IPS-18a (cell line): ENCODE measurements at regions not wholly inside any gene's neighbourhood (a gene's known extent, or its start where the extent isn't known, plus 50 kb on each side); places are given as distances from the start of the nearest gene placed in this dataset.

Source experiments
- H3K27ac ChIP-seq: one replicate; pipeline ENCODE4 v1.5.1; 2013; ENCODE audit warnings: low read length
- H3K27me3 ChIP-seq: one replicate; pipeline ENCODE4 v1.6.1; 2013; ENCODE audit warnings: mild to moderate bottlenecking, low read length; ENCODE audit not compliant: control insufficient read depth, insufficient read depth
- H3K36me3 ChIP-seq: one replicate; pipeline ENCODE4 v1.6.1; 2013; ENCODE audit warnings: low read depth, low read length; ENCODE audit not compliant: control insufficient read depth
- H3K4me1 ChIP-seq: one replicate; pipeline ENCODE4 v1.6.1; 2013; ENCODE audit warnings: low read depth, low read length; ENCODE audit not compliant: control insufficient read depth
- H3K4me3 ChIP-seq: one replicate; pipeline ENCODE4 v1.5.1; 2013; ENCODE audit warnings: low read length
- H3K9ac ChIP-seq: one replicate; pipeline ENCODE4 v1.6.1; 2013; ENCODE audit warnings: mild to moderate bottlenecking, low read length, moderate library complexity
- H3K9me3 ChIP-seq: one replicate; pipeline ENCODE4 v1.6.1; 2013; ENCODE audit warnings: low read depth, low read length; ENCODE audit not compliant: control insufficient read depth

- H3K27ac ChIP-seq = no peak overlapping the region
Measured at GRCh38 chrX:20665481-20665880, 398.8 kb upstream of the RPS6KA3 start.

GRCh38 chrX:20664774-20665173, 398.1 kb upstream of the RPS6KA3 start:
- Histone ChIP-seq H3K36me3 (no peaks in the 10 kb centered on the region), H3K9ac (no peak overlapping the region), H3K4me3 (no peak overlapping the region), H3K27me3 (no peaks in the 10 kb centered on the region), H3K4me1 (peaks cover 7% of the 10 kb centered on the region), H3K9me3 (peaks cover 13% of the 10 kb centered on the region), H3K27ac (no peak overlapping the region)

More at GRCh38 chrX:20665481-20665880, 398.8 kb upstream of the RPS6KA3 start:
- Histone ChIP-seq H3K4me3 (no peak overlapping the region), H3K4me1 (peaks cover 7% of the 10 kb centered on the region), H3K36me3 (no peaks in the 10 kb centered on the region), H3K9me3 (peaks cover 18% of the 10 kb centered on the region), H3K9ac (no peak overlapping the region), H3K27me3 (no peaks in the 10 kb centered on the region)

GRCh38 chrX:20664131-20664530, 397.4 kb upstream of the RPS6KA3 start:
- H3K36me3 ChIP-seq = no peaks in the 10 kb centered on the region

GRCh38 chrX:20663336-20663735, 396.6 kb upstream of the RPS6KA3 start:
- no peak overlapping the region for H3K27ac ChIP-seq
- H3K36me3 ChIP-seq = no peaks in the 10 kb centered on the region
- peaks cover 7% of the 10 kb centered on the region for H3K4me1 ChIP-seq
- H3K9me3 ChIP-seq = peaks cover 13% of the 10 kb centered on the region
- no peak overlapping the region for H3K4me3 ChIP-seq
- no peaks in the 10 kb centered on the region for H3K27me3 ChIP-seq
- no peak overlapping the region for H3K9ac ChIP-seq

More at GRCh38 chrX:20664131-20664530, 397.4 kb upstream of the RPS6KA3 start:
- Histone ChIP-seq H3K4me1 (peaks cover 7% of the 10 kb centered on the region), H3K27me3 (no peaks in the 10 kb centered on the region), H3K9ac (no peak overlapping the region), H3K9me3 (peaks cover 13% of the 10 kb centered on the region), H3K4me3 (no peak overlapping the region), H3K27ac (no peak overlapping the region)

GRCh38 chrX:20656721-20657120, 390.0 kb upstream of the RPS6KA3 start:
- Histone ChIP-seq H3K36me3 (no peaks in the 10 kb centered on the region), H3K9ac (no peak overlapping the region), H3K27me3 (no peaks in the 10 kb centered on the region), H3K4me1 (no peaks in the 10 kb centered on the region), H3K27ac (no peak overlapping the region), H3K4me3 (no peak overlapping the region), H3K9me3 (peaks cover 8% of the 10 kb centered on the region)

DNA sequence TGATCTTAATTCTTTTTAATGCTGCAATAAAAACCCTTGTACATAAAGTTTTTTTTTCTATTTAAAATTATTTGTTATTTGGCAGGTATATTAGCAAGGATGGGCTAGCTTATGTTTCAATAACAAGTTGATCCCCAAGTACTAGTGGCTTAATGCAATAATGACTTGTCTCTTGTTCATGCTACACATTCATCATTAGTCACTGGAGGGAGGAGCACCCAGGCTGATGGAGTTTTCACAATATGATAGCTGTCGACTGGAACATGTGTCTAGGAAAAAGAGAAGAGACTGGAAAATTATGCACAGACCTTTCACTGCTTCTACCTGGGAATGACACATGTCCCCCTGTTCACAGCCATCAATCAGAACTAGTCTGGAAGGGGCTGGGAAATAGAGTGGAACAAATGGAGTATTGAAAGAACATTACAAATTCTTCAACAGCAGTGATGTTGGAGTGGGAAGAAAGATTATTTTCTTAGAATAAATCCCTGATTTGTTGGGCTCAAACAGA, 387.9 kb upstream of the RPS6KA3 start:
- Histone ChIP-seq H3K9me3 (peaks cover 3% of the 10 kb centered on the region), H3K4me3 (no peak overlapping the region), H3K27me3 (no peaks in the 10 kb centered on the region), H3K9ac (no peak overlapping the region), H3K27ac (no peak overlapping the region), H3K36me3 (no peaks in the 10 kb centered on the region), H3K4me1 (no peaks in the 10 kb centered on the region)

DNA sequence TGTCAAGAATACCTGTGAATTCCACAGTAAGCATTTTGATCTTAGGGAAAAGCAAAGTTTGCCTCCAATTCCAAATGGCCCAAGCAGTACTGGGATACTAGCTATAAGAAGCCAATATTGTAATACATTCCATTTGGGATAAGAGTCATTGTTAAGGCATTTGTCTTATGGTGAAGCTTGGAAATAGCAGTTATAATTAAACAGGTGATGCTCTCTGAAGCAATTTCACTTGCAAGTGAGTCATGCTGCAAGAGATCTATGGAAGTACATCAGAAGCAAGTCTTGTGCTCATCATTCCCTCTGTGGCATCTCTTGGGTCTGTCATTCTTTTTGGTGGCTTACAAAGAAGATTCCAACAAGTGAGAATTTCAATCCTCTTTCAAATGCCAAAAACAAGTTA, 386.4 kb upstream of the RPS6KA3 start:
- Histone ChIP-seq H3K27me3 (no peaks in the 10 kb centered on the region), H3K27ac (no peak overlapping the region), H3K9me3 (peaks cover 3% of the 10 kb centered on the region), H3K4me3 (no peak overlapping the region), H3K36me3 (no peaks in the 10 kb centered on the region), H3K9ac (no peak overlapping the region), H3K4me1 (no peaks in the 10 kb centered on the region)

DNA sequence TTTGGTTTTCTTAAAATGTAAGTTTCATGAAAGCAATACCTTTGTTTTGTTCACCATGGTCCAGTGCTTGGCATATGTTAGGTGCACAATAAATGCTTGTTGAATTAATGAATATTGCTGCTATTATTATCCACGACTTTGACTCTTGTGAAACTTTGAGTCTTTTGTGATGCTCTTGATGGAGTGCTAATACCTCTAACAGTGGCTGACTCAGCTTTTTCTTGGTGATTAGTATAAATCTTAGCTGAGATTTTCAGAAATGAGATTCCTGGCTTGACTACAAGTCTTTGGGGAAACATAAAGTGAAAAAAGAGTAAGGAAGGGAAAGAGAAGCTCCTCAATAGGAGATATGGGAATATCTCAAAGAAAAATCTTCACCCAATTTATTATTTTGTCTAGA, 375.2 kb upstream of the RPS6KA3 start:
- Histone ChIP-seq H3K9ac (no peak overlapping the region), H3K4me3 (no peak overlapping the region), H3K36me3 (no peaks in the 10 kb centered on the region), H3K27ac (no peak overlapping the region), H3K9me3 (peaks cover 24% of the 10 kb centered on the region), H3K27me3 (no peaks in the 10 kb centered on the region), H3K4me1 (no peaks in the 10 kb centered on the region)

- Histone ChIP-seq H3K9ac (no peak overlapping the region), H3K4me3 (no peak overlapping the region), H3K4me1 (no peaks in the 10 kb centered on the region), H3K27me3 (no peaks in the 10 kb centered on the region), H3K9me3 (peaks cover 23% of the 10 kb centered on the region), H3K27ac (no peak overlapping the region), H3K36me3 (no peaks in the 10 kb centered on the region)
Measured at GRCh38 chrX:20639115-20639514, 372.4 kb upstream of the RPS6KA3 start.

DNA sequence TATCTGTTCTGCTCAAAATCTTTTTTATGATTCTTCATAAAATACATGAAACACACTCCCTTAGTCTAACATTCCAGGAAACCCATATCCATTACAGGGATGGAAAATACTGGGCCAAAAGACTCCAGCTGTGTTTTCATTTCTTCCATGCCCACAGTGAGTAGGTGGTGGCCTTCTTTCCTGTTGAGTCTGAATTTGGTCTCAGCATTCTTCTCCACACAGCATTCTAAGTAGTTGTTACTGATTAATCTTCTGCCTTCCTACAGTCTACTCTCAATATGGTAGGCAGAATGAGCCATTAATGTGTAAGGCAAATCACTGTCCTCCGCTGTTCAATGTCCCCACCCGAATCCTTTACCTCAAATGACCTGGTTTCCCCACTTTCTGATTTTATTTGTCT, 370.6 kb upstream of the RPS6KA3 start:
- H3K27ac ChIP-seq = no peak overlapping the region
- H3K4me3 ChIP-seq = no peak overlapping the region
- peaks cover 23% of the 10 kb centered on the region for H3K9me3 ChIP-seq
- no peaks in the 10 kb centered on the region for H3K27me3 ChIP-seq
- no peaks in the 10 kb centered on the region for H3K36me3 ChIP-seq
- H3K9ac ChIP-seq = no peak overlapping the region
- no peaks in the 10 kb centered on the region for H3K4me1 ChIP-seq

- Histone ChIP-seq H3K27ac (no peak overlapping the region), H3K4me3 (no peak overlapping the region), H3K36me3 (no peaks in the 10 kb centered on the region), H3K9ac (no peak overlapping the region), H3K9me3 (peaks cover 7% of the 10 kb centered on the region), H3K27me3 (no peaks in the 10 kb centered on the region), H3K4me1 (no peaks in the 10 kb centered on the region)
Measured at GRCh38 chrX:20633451-20633850, 366.7 kb upstream of the RPS6KA3 start.

- no peak overlapping the region for H3K4me3 ChIP-seq
- no peaks in the 10 kb centered on the region for H3K36me3 ChIP-seq
- no peaks in the 10 kb centered on the region for H3K27me3 ChIP-seq
- peaks cover 3% of the 10 kb centered on the region for H3K9me3 ChIP-seq
- H3K9ac ChIP-seq = no peak overlapping the region
- no peaks in the 10 kb centered on the region for H3K4me1 ChIP-seq
- H3K27ac ChIP-seq = no peak overlapping the region
Measured at GRCh38 chrX:20623448-20623847, 356.7 kb upstream of the RPS6KA3 start.
